Thyroid gland (tissue), 4 donors: ENCODE measurements at regions not wholly inside any gene's neighbourhood (a gene's known extent, or its start where the extent isn't known, plus 50 kb on each side); places are given as distances from the start of the nearest gene placed in this dataset.
"Not testable (repeated sequence)": the region's sequence is repeated elsewhere in the genome, so short reads cannot be mapped to it uniquely, and the experiment has no call there.

Experiments used
- DNase-seq, 2 donors: peaks; one replicate each; pipeline ENCODE4 v3.0.0-alpha.2; 2019
- H3K27ac ChIP-seq, 3 donors: fragments of 200-600 bp; sonication (generic); 1 replicate in 2 of 3; 2 replicates in 1 of 3; pipeline ENCODE4 v1.5.1; 2016 to 2019; ENCODE audit warnings: mild to moderate bottlenecking in 1 of 3, moderate library complexity in 1 of 3
- H3K27me3 ChIP-seq: fragments of 200-600 bp; sonication (generic); one replicate; pipeline ENCODE4 v1.5.1; 2019
- H3K36me3 ChIP-seq, 2 donors: fragments of 200-600 bp; sonication (generic); one replicate each; pipeline ENCODE4 v1.5.1; 2016 to 2019
- H3K4me1 ChIP-seq, 2 donors: fragments of 200-600 bp; sonication (generic); one replicate each; pipeline ENCODE4 v1.5.1; 2017 to 2019
- H3K4me3 ChIP-seq, 3 donors: fragments of 200-600 bp; sonication (generic); replicated peaks in 1 of 3; 1 replicate in 2 of 3; 2 replicates in 1 of 3; pipeline ENCODE4 v1.5.1; 2016; ENCODE audit warnings: mild to moderate bottlenecking in 1 of 3
- H3K9me3 ChIP-seq: fragments of 200-600 bp; sonication (generic); one replicate; pipeline ENCODE4 v1.5.1; 2017
- CTCF ChIP-seq, 6 experiments: fragments of 200-600 bp in 3 of 6; fragments of 450-650 bp in 3 of 6; sonication (generic) in 3 of 6; IDR thresholded peaks; one replicate each; pipeline ENCODE4 v1.5.1; 2016 to 2019; ENCODE audit warnings: antibody characterized with exemption in 6 of 6, mild to moderate bottlenecking in 2 of 6, inconsistent platforms in 1 of 6, moderate library complexity in 1 of 6
- POLR2A ChIP-seq, 2 donors: fragments of 450-650 bp; IDR thresholded peaks; one replicate each; pipeline ENCODE4 v1.6.1; 2017; ENCODE audit warnings: antibody characterized with exemption in 2 of 2, mild to moderate bottlenecking in 2 of 2, moderate library complexity in 1 of 2
- WGBS, 2 donors: methylation state at CpG; one replicate each; pipeline ENCODE4 v1.1.5; 2017; 5-methylcytosine and 5-hydroxymethylcytosine counted together
- intact Hi-C: fragments of 100-400 bp; cut with DNase I; formaldehyde crosslinking; loops from one replicate; pipeline ENCODE4 v1.15.1; 2023

GRCh38 chr2:234694244-234695013, 197.5 kb upstream of the ARL4C start:
- no peak for TF ChIP-seq CTCF (IDR thresholded peaks at IDR 0.05)
- TF ChIP-seq POLR2A (IDR thresholded peaks at IDR 0.05), result no peak
- intact Hi-C loops, result no loop called here
- no peaks in the 10 kb centered on the region for H3K9me3 ChIP-seq
- no peak for DNase-seq
- peaks cover 0 to 3% of the 10 kb centered on the region in 2 donors for H3K4me1 ChIP-seq
- H3K27me3 ChIP-seq, result no peaks in the 10 kb centered on the region
- H3K4me3 ChIP-seq, result no peak overlapping the region
- H3K36me3 ChIP-seq, result no peaks in the 10 kb centered on the region
- 79 to 88% methylated on average over 4 of the region's 4 CpGs for WGBS, 2 donors
- H3K27ac ChIP-seq, result no peak overlapping the region

- H3K4me3 ChIP-seq, H3K9me3 ChIP-seq, H3K36me3 ChIP-seq, DNase-seq, H3K27me3 ChIP-seq, intact Hi-C loops, H3K4me1 ChIP-seq, H3K27ac ChIP-seq: not testable (repeated sequence)
- WGBS, 2 donors, result 70 to 74% methylated on average over 2 of the region's 2 CpGs
These were observed 196.9 kb upstream of the ARL4C start for GRCh38 chr2:234693681-234694190.

- intact Hi-C loops, H3K9me3 ChIP-seq, DNase-seq, H3K4me1 ChIP-seq, H3K27me3 ChIP-seq, H3K27ac ChIP-seq, H3K4me3 ChIP-seq, H3K36me3 ChIP-seq: not testable (repeated sequence)
- 69 to 75% methylated on average over 6 of the region's 6 CpGs for WGBS, 2 donors
These were observed 196.3 kb upstream of the ARL4C start for GRCh38 chr2:234693191-234693590.

- H3K4me1 ChIP-seq, result peaks cover 0 to 3% of the 10 kb centered on the region in 2 donors
- no peaks in the 10 kb centered on the region for H3K27me3 ChIP-seq
- no peak for DNase-seq
- TF ChIP-seq CTCF (IDR thresholded peaks at IDR 0.05) (no peak), POLR2A (IDR thresholded peaks at IDR 0.05) (no peak)
- H3K36me3 ChIP-seq, result no peaks in the 10 kb centered on the region
- no peak overlapping the region for H3K27ac ChIP-seq
- 75 to 80% methylated on average over 6 of the region's 6 CpGs for WGBS, 2 donors
- no peaks in the 10 kb centered on the region for H3K9me3 ChIP-seq
- H3K4me3 ChIP-seq, result no peak overlapping the region
- intact Hi-C loops, result no loop called here
These were observed 195.4 kb upstream of the ARL4C start for GRCh38 chr2:234691968-234692955.

GRCh38 chr2:234691214-234691575, 194.3 kb upstream of the ARL4C start:
- intact Hi-C loops, result no loop called here
- no peaks in the 10 kb centered on the region for H3K9me3 ChIP-seq
- no peak overlapping the region for H3K4me3 ChIP-seq
- WGBS, 2 donors, result 48 to 53% methylated on average over 7 of the region's 7 CpGs
- peaks cover 0 to 3% of the 10 kb centered on the region in 2 donors for H3K4me1 ChIP-seq
- no peak overlapping the region for H3K27ac ChIP-seq
- H3K36me3 ChIP-seq, result no peaks in the 10 kb centered on the region
- DNase-seq, result no peak
- H3K27me3 ChIP-seq, result no peaks in the 10 kb centered on the region
- TF ChIP-seq CTCF (IDR thresholded peaks at IDR 0.05) (no peak), POLR2A (IDR thresholded peaks at IDR 0.05) (no peak)
